ENCODE measurements at regions not wholly inside any gene's neighbourhood (a gene's known extent, or its start where the extent isn't known, plus 50 kb on each side); places are given as distances from the start of the nearest gene placed in this dataset.

DNA sequence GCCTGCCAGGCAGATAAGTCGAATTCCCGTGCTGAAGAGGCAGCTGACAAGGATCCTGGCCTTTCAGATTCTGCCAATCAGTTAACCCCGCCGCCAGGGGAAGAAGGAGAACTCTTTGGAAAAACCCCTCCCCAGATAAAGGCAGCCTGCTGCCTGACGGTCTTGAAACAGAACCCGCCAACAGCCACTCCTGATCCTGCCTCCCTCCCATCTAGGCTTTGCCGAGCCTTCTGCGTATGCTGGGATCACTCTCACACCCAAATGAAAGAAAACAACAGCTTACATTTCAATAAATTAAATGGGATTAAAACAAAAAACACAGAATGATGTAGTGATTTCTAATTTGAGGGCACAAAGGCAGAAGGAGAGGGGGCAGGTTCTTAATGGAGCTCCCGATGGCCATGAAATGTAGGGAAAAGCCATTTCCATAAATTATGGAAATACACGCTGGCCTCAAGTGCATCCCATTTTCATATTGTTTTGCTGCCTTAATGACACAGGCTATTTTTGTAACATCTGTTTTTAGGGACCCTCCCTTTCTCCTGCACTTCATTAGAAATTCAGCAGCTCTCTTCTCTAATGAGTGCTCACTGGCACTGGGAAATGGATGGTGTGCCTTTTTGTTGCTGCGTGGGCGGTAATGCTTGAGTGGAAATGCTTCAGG lies 319.1 kb downstream of the MED10 start:
- intact Hi-C loops (cut with DNase I) = no loop called here
- Histone ChIP-seq H3K4me3 (ENCODE audit: low read length) (no peak overlapping the region), H3K4me1 (ENCODE audit: control insufficient read depth, insufficient read depth, low read length) (no peaks in the 10 kb centered on the region), H3K9me3 (ENCODE audit: control insufficient read depth, low read length) (peaks cover 4% of the 10 kb centered on the region), H3K27ac (ENCODE audit: low read length) (no peak overlapping the region), H3K27me3 (ENCODE audit: control insufficient read depth, insufficient read depth) (no peaks in the 10 kb centered on the region)
- 46% methylated on average over 12 of the region's 12 CpGs for WGBS
- ATAC-seq (no peak), DNase-seq (no peak)

GRCh38 chr5:6058055-6058715 lies 320.2 kb downstream of the MED10 start:
- Histone ChIP-seq H3K4me3 (ENCODE audit: low read length) (no peak overlapping the region), H3K27ac (ENCODE audit: low read length) (no peak overlapping the region), H3K4me1 (ENCODE audit: control insufficient read depth, insufficient read depth, low read length) (no peaks in the 10 kb centered on the region), H3K27me3 (ENCODE audit: control insufficient read depth, insufficient read depth) (no peaks in the 10 kb centered on the region), H3K9me3 (ENCODE audit: control insufficient read depth, low read length) (peaks cover 5% of the 10 kb centered on the region)
- ATAC-seq (no peak), DNase-seq (no peak)
- WGBS = 85% methylated on average over 14 of the region's 14 CpGs
- intact Hi-C loops (cut with DNase I) = no loop called here

DNA sequence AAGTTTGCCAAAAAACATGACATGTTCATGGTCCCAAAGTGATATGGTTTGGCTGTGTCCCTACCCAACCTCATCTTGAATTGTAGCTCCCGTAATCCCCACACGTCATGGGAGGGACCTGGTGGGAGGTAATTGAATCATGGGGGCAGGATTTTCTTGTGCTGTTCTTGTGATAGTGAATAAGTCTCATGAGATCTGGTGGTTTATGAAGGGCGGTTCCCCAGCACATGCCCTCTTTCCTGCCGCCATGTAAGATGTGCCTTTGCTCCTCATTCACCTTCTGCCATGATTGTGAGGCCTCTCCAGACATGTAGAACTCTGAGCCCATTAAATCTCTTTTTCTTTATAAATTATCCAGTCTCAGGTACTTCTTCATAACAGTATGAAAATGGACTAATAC lies 322.1 kb downstream of the MED10 start:
- intact Hi-C loops (cut with DNase I) = no loop called here
- ATAC-seq = no peak
- DNase-seq = no peak
- peaks cover 7% of the 10 kb centered on the region for H3K9me3 ChIP-seq (ENCODE audit: control insufficient read depth, low read length)
- H3K27ac ChIP-seq (ENCODE audit: low read length) = no peak overlapping the region
- H3K4me3 ChIP-seq (ENCODE audit: low read length) = no peak overlapping the region
- WGBS = 77% methylated on average over 4 of the region's 4 CpGs
- no peaks in the 10 kb centered on the region for H3K4me1 ChIP-seq (ENCODE audit: control insufficient read depth, insufficient read depth, low read length)
- no peaks in the 10 kb centered on the region for H3K27me3 ChIP-seq (ENCODE audit: control insufficient read depth, insufficient read depth)

- Histone ChIP-seq H3K4me3 (ENCODE audit: low read length) (no peak overlapping the region), H3K4me1 (ENCODE audit: control insufficient read depth, insufficient read depth, low read length) (no peaks in the 10 kb centered on the region), H3K9me3 (ENCODE audit: control insufficient read depth, low read length) (peaks cover 3% of the 10 kb centered on the region), H3K27me3 (ENCODE audit: control insufficient read depth, insufficient read depth) (no peaks in the 10 kb centered on the region), H3K27ac (ENCODE audit: low read length) (no peak overlapping the region)
- intact Hi-C loops (cut with DNase I) = no loop called here
- 85% methylated on average over 4 of the region's 4 CpGs for whole genome bisulfite sequencing
- ATAC-seq (no peak), DNase-seq (no peak)
These were observed 328.7 kb downstream of the MED10 start for GRCh38 chr5:6049662-6050061.

GRCh38 chr5:6048746-6049145 lies 329.6 kb downstream of the MED10 start:
- intact Hi-C loops (cut with DNase I) = no loop called here
- no peak overlapping the region for H3K27ac ChIP-seq (ENCODE audit: low read length)
- H3K4me1 ChIP-seq (ENCODE audit: control insufficient read depth, insufficient read depth, low read length) = no peaks in the 10 kb centered on the region
- H3K9me3 ChIP-seq (ENCODE audit: control insufficient read depth, low read length) = peaks cover 3% of the 10 kb centered on the region
- ATAC-seq (no peak), DNase-seq (no peak)
- no peaks in the 10 kb centered on the region for H3K27me3 ChIP-seq (ENCODE audit: control insufficient read depth, insufficient read depth)
- 82% methylated on average over 2 of the region's 2 CpGs for whole genome bisulfite sequencing
- H3K4me3 ChIP-seq (ENCODE audit: low read length) = no peak overlapping the region

GRCh38 chr5:6046296-6046967 lies 331.9 kb downstream of the MED10 start:
- no peak for ATAC-seq
- no peaks in the 10 kb centered on the region for H3K27me3 ChIP-seq (ENCODE audit: control insufficient read depth, insufficient read depth)
- no peak overlapping the region for H3K4me3 ChIP-seq (ENCODE audit: low read length)
- peaks cover 1% of the 10 kb centered on the region for H3K9me3 ChIP-seq (ENCODE audit: control insufficient read depth, low read length)
- DNase-seq = no peak
- 70% methylated on average over 16 of the region's 16 CpGs for WGBS
- H3K27ac ChIP-seq (ENCODE audit: low read length) = no peak overlapping the region
- intact Hi-C loops (cut with DNase I) = no loop called here
- H3K4me1 ChIP-seq (ENCODE audit: control insufficient read depth, insufficient read depth, low read length) = no peaks in the 10 kb centered on the region

- intact Hi-C loops (cut with DNase I) = no loop called here
- Histone ChIP-seq H3K27me3 (ENCODE audit: control insufficient read depth, insufficient read depth) (no peaks in the 10 kb centered on the region), H3K4me1 (ENCODE audit: control insufficient read depth, insufficient read depth, low read length) (no peaks in the 10 kb centered on the region), H3K27ac (ENCODE audit: low read length) (no peak overlapping the region), H3K9me3 (ENCODE audit: control insufficient read depth, low read length) (peaks cover 1% of the 10 kb centered on the region), H3K4me3 (ENCODE audit: low read length) (no peak overlapping the region)
- no peak for DNase-seq
- WGBS = 81% methylated on average over 13 of the region's 13 CpGs
- ATAC-seq = no peak
These were observed 334.6 kb downstream of the MED10 start for GRCh38 chr5:6043491-6044310.

DNA sequence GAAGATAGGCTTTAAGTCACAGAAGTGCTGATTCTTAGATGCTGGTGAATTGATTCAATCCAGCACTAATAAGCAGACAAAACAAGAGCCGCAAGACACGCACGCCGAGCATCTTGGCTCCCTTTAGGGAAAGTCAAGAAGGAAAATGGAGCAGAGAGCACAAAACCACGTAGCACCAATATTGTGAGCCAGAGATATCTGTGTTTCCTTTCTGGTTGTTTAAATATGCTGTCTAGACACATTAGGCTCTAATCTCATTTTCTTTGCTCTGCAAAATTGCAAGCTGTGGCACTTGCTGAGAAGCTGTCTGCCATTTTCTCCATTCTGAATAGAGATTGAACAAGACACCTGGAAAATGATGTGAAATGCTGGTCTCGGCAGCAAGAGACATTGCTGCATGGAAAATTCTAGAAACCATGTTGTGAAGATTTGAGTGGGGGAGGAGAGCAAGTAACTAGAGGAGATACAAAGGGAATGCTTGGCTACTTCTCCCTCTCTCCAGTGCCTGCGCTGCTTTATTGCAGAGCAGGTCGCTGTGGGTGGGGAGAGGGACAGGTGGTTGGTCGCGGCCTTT lies 336.3 kb downstream of the MED10 start:
- intact Hi-C loops (cut with DNase I) = no loop called here
- 80% methylated on average over 10 of the region's 10 CpGs for WGBS
- ATAC-seq = no peak

DNA sequence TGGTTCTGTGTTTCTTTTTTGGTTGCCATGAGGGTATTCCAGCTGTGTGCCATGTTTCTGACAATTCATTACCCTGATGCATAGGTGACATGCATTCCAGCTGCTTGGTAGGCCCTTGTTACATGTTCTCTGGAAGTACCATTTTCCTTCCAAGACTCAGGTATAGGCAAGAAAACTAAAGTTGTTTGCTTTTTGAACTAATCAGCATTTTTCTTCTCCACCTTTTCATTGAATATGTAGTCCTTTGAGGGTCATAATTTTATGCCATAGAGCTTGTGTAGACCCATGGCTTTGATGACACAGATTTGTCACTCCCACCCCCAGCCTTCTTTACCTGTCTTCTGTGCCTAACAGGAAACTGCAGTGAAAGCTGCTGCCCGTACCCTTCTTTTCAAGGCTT lies 339.2 kb downstream of the MED10 start:
- Histone ChIP-seq H3K27me3 (ENCODE audit: control insufficient read depth, insufficient read depth) (no peaks in the 10 kb centered on the region), H3K27ac (ENCODE audit: low read length) (no peak overlapping the region), H3K4me3 (ENCODE audit: low read length) (no peak overlapping the region), H3K4me1 (ENCODE audit: control insufficient read depth, insufficient read depth, low read length) (no peaks in the 10 kb centered on the region), H3K9me3 (ENCODE audit: control insufficient read depth, low read length) (peaks cover 1% of the 10 kb centered on the region)
- WGBS = 75% methylated on average over 1 of the region's 1 CpG
- intact Hi-C loops (cut with DNase I) = no loop called here
- DNase-seq = no peak
- no peak for ATAC-seq

More for the DNA sequence above, 336.3 kb downstream of the MED10 start:
- no peaks in the 10 kb centered on the region for H3K27me3 ChIP-seq (ENCODE audit: control insufficient read depth, insufficient read depth)
- DNase-seq = no peak
- no peak overlapping the region for H3K27ac ChIP-seq (ENCODE audit: low read length)
- no peaks in the 10 kb centered on the region for H3K4me1 ChIP-seq (ENCODE audit: control insufficient read depth, insufficient read depth, low read length)
- peaks cover 1% of the 10 kb centered on the region for H3K9me3 ChIP-seq (ENCODE audit: control insufficient read depth, low read length)
- H3K4me3 ChIP-seq (ENCODE audit: low read length) = no peak overlapping the region

- intact Hi-C loops (cut with DNase I) = no loop called here
These were observed 342.3 kb downstream of the MED10 start for GRCh38 chr5:6036006-6036405.

More at GRCh38 chr5:6036006-6036405, 342.3 kb downstream of the MED10 start:
- H3K4me1 ChIP-seq (ENCODE audit: control insufficient read depth, insufficient read depth, low read length) = no peaks in the 10 kb centered on the region
- peaks cover 4% of the 10 kb centered on the region for H3K9me3 ChIP-seq (ENCODE audit: control insufficient read depth, low read length)
- no peak overlapping the region for H3K4me3 ChIP-seq (ENCODE audit: low read length)
- 56% methylated on average over 1 of the region's 1 CpG for WGBS
- no peak overlapping the region for H3K27ac ChIP-seq (ENCODE audit: low read length)
- no peak for DNase-seq
- H3K27me3 ChIP-seq (ENCODE audit: control insufficient read depth, insufficient read depth) = no peaks in the 10 kb centered on the region
- no peak for ATAC-seq
